Gastroesophageal sphincter (tissue), 4 donors: ENCODE measurements at regions not wholly inside any gene's neighbourhood (a gene's known extent, or its start where the extent isn't known, plus 50 kb on each side); places are given as distances from the start of the nearest gene placed in this dataset.
"Not testable (repeated sequence)": the region's sequence is repeated elsewhere in the genome, so short reads cannot be mapped to it uniquely, and the experiment has no call there.

Experiments
- ATAC-seq: fragments of 150-250 bp; one replicate; pipeline ENCODE4 v1.9.1; 2016; ENCODE audit warnings: mild to moderate bottlenecking, moderate library complexity
- H3K27ac ChIP-seq, 4 donors: fragments of 200-600 bp; sonication (generic) in 3 of 4; 1 replicate in 3 of 4; 2 replicates in 1 of 4; pipeline ENCODE4 v1.5.1; 2016 to 2019
- H3K27me3 ChIP-seq: fragments of 200-600 bp; sonication (generic); one replicate; pipeline ENCODE4 v1.5.1; 2019
- H3K36me3 ChIP-seq, 2 donors: fragments of 200-600 bp; sonication (generic); one replicate each; pipeline ENCODE4 v1.5.1; 2019; ENCODE audit warnings: control low read depth in 1 of 2
- H3K4me1 ChIP-seq, 3 donors: fragments of 200-600 bp; sonication (generic); 1 replicate in 2 of 3; 2 replicates in 1 of 3; pipeline ENCODE4 v1.5.1; 2016 to 2019; ENCODE audit warnings: control low read depth in 2 of 3
- H3K4me3 ChIP-seq, 2 donors: fragments of 200-600 bp; sonication (generic); one replicate each; pipeline ENCODE4 v1.5.1; 2019; ENCODE audit warnings: mild to moderate bottlenecking in 1 of 2, moderate library complexity in 1 of 2
- H3K9me3 ChIP-seq, 3 donors: fragments of 200-600 bp; sonication (generic); one replicate each; pipeline ENCODE4 v1.5.1; 2017 to 2019; ENCODE audit warnings: control low read depth in 2 of 3
- EP300 ChIP-seq: sonication (generic); formaldehyde crosslinking; IDR thresholded peaks from one replicate; pipeline ENCODE4 v1.6.1; 2017; ENCODE audit warnings: antibody characterized with exemption, mild to moderate bottlenecking
- POLR2A ChIP-seq, 2 donors: fragments of 450-650 bp; IDR thresholded peaks; one replicate each; pipeline ENCODE4 v1.6.1; 2017; ENCODE audit warnings: antibody characterized with exemption in 2 of 2, mild to moderate bottlenecking in 2 of 2, moderate library complexity in 1 of 2
- POLR2AphosphoS5 ChIP-seq: sonication (generic); formaldehyde crosslinking; IDR thresholded peaks from one replicate; pipeline ENCODE4 v1.6.1; 2017; ENCODE audit warnings: antibody characterized with exemption
- WGBS, 2 donors: methylation state at CpG; one replicate each; pipeline ENCODE4 v1.1.5; 2018; ENCODE audit warnings: low coverage in 1 of 2; 5-methylcytosine and 5-hydroxymethylcytosine counted together
- TF ChIP-seq, protein P1 (sequence below), 4 experiments: fragments of 200-600 bp in 2 of 4; fragments of 450-650 bp in 2 of 4; sonication (generic) in 1 of 4; IDR thresholded peaks; one replicate each; pipeline ENCODE4 v1.5.1; 2017 to 2019; ENCODE audit warnings: antibody characterized with exemption in 4 of 4, mild to moderate bottlenecking in 2 of 4, moderate library complexity in 2 of 4

DNA sequence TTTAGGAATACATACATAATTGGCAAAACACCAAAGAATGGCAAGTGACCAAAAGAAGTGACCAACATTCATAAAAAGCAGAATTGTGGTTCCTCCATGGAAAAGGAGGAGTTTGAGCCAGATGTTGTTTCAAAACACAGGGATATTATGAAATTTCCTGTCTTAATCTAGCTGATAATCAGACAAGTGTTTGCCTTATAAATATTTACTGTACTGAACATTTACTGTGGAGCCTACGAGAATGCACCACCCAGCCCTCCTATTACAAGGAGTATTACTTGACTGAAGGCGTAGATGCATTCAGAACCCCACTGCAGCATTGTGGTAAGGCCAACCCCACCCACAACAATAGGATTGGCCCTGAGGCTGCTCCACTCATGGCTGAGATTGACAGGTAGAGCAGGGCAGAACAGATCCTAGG is 118.9 kb downstream of the AKR1D1 start:
- H3K9me3 ChIP-seq, result no peaks in the 10 kb centered on the region
- no peak overlapping the region for H3K27ac ChIP-seq
- no peaks in the 10 kb centered on the region for H3K36me3 ChIP-seq
- ATAC-seq, result no peak
- no peaks in the 10 kb centered on the region for H3K27me3 ChIP-seq
- TF ChIP-seq EP300 (no peak), POLR2A (IDR thresholded peaks at IDR 0.05) (no peak), POLR2AphosphoS5 (no peak)
- TF ChIP-seq, protein P1, sequence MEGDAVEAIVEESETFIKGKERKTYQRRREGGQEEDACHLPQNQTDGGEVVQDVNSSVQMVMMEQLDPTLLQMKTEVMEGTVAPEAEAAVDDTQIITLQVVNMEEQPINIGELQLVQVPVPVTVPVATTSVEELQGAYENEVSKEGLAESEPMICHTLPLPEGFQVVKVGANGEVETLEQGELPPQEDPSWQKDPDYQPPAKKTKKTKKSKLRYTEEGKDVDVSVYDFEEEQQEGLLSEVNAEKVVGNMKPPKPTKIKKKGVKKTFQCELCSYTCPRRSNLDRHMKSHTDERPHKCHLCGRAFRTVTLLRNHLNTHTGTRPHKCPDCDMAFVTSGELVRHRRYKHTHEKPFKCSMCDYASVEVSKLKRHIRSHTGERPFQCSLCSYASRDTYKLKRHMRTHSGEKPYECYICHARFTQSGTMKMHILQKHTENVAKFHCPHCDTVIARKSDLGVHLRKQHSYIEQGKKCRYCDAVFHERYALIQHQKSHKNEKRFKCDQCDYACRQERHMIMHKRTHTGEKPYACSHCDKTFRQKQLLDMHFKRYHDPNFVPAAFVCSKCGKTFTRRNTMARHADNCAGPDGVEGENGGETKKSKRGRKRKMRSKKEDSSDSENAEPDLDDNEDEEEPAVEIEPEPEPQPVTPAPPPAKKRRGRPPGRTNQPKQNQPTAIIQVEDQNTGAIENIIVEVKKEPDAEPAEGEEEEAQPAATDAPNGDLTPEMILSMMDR (IDR thresholded peaks at IDR 0.05), result no peak
- no peak overlapping the region for H3K4me3 ChIP-seq
- no peaks in the 10 kb centered on the region for H3K4me1 ChIP-seq
- 20 to 67% methylated on average over 1 to 2 of the region's 2 CpGs for WGBS, 2 donors

DNA sequence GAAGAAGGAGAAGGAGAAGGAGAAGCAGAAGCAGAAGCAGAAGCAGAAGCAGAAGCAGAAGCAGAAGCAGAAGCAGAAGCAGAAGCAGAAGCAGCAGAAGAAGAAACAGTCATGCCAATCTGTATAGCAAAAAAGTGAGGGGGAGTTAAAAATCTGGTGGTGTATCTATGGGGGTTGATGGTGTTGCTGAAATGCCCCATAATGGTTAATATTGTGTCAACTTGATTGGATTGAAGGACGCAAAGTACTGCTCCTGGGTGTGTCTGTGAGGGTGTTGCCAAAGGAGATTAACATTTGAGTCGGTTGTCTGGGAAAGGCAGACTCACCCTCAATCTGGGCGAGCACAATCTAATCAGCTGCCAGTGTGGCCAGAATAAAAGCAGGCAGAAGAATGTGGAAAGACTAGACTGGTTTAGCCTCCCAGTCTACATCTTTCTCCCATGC is 120.3 kb downstream of the AKR1D1 start:
- not testable (repeated sequence) for ATAC-seq, H3K27me3 ChIP-seq

DNA sequence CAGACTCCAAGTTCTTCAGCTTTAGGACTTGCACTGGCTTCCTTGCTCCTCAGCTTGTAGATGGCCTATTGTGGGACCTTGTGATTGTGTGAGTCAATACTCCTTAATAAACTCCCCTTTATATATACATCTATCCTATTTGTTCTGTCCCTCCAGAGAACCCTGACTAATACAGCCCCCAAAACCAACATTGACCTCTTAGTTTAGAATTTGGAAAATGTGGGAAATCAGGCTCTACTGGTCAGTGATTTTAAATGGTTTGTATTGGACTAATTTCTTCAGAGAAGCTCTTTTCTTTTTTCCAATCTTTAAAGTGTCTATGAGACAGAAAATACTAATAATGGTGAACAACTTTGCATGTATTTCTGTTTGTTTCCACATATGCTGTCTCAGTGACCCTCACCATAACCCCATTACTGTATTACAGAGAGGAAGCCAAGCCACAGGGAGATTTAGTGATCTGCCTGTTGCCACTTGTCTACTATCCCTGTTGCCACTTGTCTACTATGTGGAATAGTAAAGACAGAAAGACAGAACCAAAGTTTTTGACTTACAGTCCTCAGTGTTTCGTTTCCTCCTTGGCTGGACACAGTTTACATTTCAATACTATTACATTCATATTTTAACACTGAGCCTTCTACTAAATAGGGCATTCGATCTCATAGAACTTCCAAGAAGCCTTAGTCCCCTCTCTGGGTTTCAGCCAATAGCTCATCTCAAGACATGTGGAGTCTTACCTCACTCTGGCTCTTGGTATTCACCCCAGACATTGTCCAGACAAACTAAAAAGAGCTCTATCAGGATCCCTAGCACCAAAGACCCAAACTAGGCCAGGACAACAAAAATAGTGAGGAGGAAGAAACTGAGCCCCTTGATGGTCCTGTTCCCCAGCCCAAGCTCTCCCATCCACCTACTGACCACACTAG is 121.0 kb downstream of the AKR1D1 start:
- H3K4me3 ChIP-seq, result no peak overlapping the region
- 27 to 49% methylated on average over 2 of the region's 2 CpGs for WGBS, 2 donors
- H3K27ac ChIP-seq, result no peak overlapping the region
- H3K36me3 ChIP-seq, result no peaks in the 10 kb centered on the region
- H3K9me3 ChIP-seq, result no peaks in the 10 kb centered on the region
- no peaks in the 10 kb centered on the region for H3K27me3 ChIP-seq
- ATAC-seq, result no peak
- no peaks in the 10 kb centered on the region for H3K4me1 ChIP-seq
- TF ChIP-seq POLR2A (IDR thresholded peaks at IDR 0.05), result no peak
- TF ChIP-seq, protein P1 (IDR thresholded peaks at IDR 0.05), result no peak
- no peak for TF ChIP-seq POLR2AphosphoS5
- TF ChIP-seq EP300, result no peak

More for the DNA sequence above, 120.3 kb downstream of the AKR1D1 start:
- H3K36me3 ChIP-seq, H3K27ac ChIP-seq, H3K9me3 ChIP-seq, H3K4me3 ChIP-seq, H3K4me1 ChIP-seq: not testable (repeated sequence)
- 67 to 69% methylated on average over 1 to 3 of the region's 3 CpGs for WGBS, 2 donors

DNA sequence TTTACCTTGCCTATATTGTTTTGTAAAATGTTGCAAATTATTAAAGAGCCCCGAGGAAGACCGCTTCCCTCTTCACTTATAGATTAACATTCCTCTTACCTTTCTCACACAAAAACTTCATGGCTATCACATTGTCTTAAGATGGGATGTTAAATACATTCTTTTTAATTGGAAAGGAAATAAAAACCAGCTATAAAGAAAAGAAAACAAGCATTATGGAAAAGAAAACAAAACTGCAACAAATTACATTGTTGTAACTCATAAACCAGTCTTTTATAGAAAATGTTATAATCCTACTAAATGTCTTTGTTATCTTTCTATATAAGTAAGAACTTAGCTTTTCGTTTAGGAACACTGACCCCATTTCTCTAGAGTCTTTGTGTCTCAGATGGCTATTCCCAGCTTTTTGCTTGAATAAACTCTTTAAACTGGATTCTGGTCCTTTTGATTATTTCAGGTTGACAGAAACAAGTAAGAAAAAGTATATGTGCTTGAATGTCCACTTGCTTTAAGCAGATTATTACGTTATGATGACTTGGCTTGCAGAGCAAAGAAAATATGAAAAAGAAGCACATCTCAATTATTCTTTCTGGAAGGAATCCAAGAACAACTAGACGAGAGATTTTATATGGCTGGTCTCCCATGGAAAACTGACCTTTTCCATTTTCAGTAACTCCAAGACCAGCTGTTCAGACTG is 128.2 kb downstream of the AKR1D1 start:
- TF ChIP-seq EP300 (no peak), POLR2A (IDR thresholded peaks at IDR 0.05) (no peak), POLR2AphosphoS5 (no peak)
- TF ChIP-seq, protein P1 (IDR thresholded peaks at IDR 0.05), result no peak
- Histone ChIP-seq H3K36me3 (no peaks in the 10 kb centered on the region), H3K9me3 (no peaks in the 10 kb centered on the region), H3K27me3 (no peaks in the 10 kb centered on the region), H3K4me1 (no peaks in the 10 kb centered on the region), H3K27ac (no peak overlapping the region), H3K4me3 (no peak overlapping the region)
- no peak for ATAC-seq
- 30 to 34% methylated on average over 5 of the region's 5 CpGs for WGBS, 2 donors

DNA sequence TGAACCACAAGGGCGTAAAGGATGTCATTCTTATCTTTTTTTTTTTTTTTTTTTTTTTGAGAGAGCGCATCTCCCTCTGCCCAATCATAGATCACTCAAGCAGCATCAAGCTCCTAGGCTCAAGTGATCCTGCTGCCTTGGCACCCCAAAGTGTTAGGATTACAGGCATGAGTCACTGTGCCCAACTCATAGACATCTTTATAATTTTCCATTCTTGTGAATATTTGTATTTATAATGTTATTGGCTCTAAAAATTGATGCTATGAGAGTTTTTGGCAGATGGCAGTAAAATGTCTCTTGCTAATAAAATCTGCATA is 128.7 kb downstream of the AKR1D1 start:
- no peak for ATAC-seq
- 41 to 57% methylated on average over 1 to 2 of the region's 2 CpGs for WGBS, 2 donors
- no peaks in the 10 kb centered on the region for H3K4me1 ChIP-seq

More for the DNA sequence above, 128.7 kb downstream of the AKR1D1 start:
- TF ChIP-seq EP300 (no peak), POLR2AphosphoS5 (no peak), POLR2A (IDR thresholded peaks at IDR 0.05) (no peak)
- TF ChIP-seq, protein P1 (IDR thresholded peaks at IDR 0.05), result no peak
- Histone ChIP-seq H3K4me3 (no peak overlapping the region), H3K36me3 (no peaks in the 10 kb centered on the region), H3K9me3 (no peaks in the 10 kb centered on the region), H3K27ac (no peak overlapping the region), H3K27me3 (no peaks in the 10 kb centered on the region)
